ENCODE measurements at regions not wholly inside any gene's neighbourhood (a gene's known extent, or its start where the extent isn't known, plus 50 kb on each side); places are given as distances from the start of the nearest gene placed in this dataset.
"Not testable (repeated sequence)": the region's sequence is repeated elsewhere in the genome, so short reads cannot be mapped to it uniquely, and the experiment has no call there.

GRCh38 chr15:69617144-69617543, 164.5 kb downstream of the RPLP1 start:
- BruUV-seq (replicated peaks); ATAC-seq; H3K4me1 ChIP-seq (ENCODE audit: control insufficient read depth, insufficient read depth, low read length); intact Hi-C loops (cut with micrococcal nuclease; ENCODE audit: unreplicated experiment); H3K4me3 ChIP-seq (ENCODE audit: low read depth in 2 of 2, low read length in 2 of 2); DNase-seq (ENCODE audit: low read depth, low spot score); H3K27me3 ChIP-seq (ENCODE audit: control insufficient read depth, insufficient read depth, low read length); CTCF ChIA-PET; POLR2A ChIA-PET; H3K36me3 ChIP-seq (ENCODE audit: control insufficient read depth, insufficient read depth, low read length); H3K9me3 ChIP-seq (ENCODE audit: control insufficient read depth, insufficient read depth, low read depth, low read length); in situ Hi-C loops (cut with HindIII; ENCODE audit: low pct_unique_long_range_greater_than_20kb, low sequenced_read_pairs); H3K27ac ChIP-seq (ENCODE audit: low read length): not testable (repeated sequence)

- H3K4me1 ChIP-seq (ENCODE audit: control insufficient read depth, insufficient read depth, low read length), result no peaks in the 10 kb centered on the region
- TF ChIP-seq REST (IDR thresholded peaks at IDR 0.05; ENCODE audit: insufficient read depth in 1 of 2, low read depth in 2 of 2, low read length in 1 of 2) (no peak), POLR2AphosphoS5 (IDR thresholded peaks at IDR 0.05; ENCODE audit: low read depth, low read length) (no peak), TCF7L2 (IDR thresholded peaks at IDR 0.05; ENCODE audit: low read depth, low read length) (no peak), CTCF (IDR thresholded peaks at IDR 0.05) (no peak), SIN3A (IDR thresholded peaks at IDR 0.05; ENCODE audit: borderline replicate concordance, insufficient read depth, low read depth, low read length) (no peak)
- DNase-seq (ENCODE audit: low read depth, low spot score), result no peak
- H3K36me3 ChIP-seq (ENCODE audit: control insufficient read depth, insufficient read depth, low read length), result no peaks in the 10 kb centered on the region
- POLR2A ChIA-PET, result no interaction called here
- CTCF ChIA-PET, result interaction anchor here (0.6 kb wide), 1 partner anchor 1317 kb away, joined by 3 read pairs; no protein-coding TSS in a partner anchor
- in situ Hi-C loops (cut with HindIII; ENCODE audit: low pct_unique_long_range_greater_than_20kb, low sequenced_read_pairs) (no loop called here), intact Hi-C loops (cut with micrococcal nuclease; ENCODE audit: unreplicated experiment) (no loop called here)
- H3K27ac ChIP-seq (ENCODE audit: low read length), result no peak overlapping the region
- no TSS peak for BruUV-seq (replicated peaks)
- no peak overlapping the region for H3K4me3 ChIP-seq (ENCODE audit: low read depth in 2 of 2, low read length in 2 of 2)
- no peak for ATAC-seq
- H3K27me3 ChIP-seq (ENCODE audit: control insufficient read depth, insufficient read depth, low read length), result no peaks in the 10 kb centered on the region; the same call in 1 of the 2 replicates
- no peaks in the 10 kb centered on the region for H3K9me3 ChIP-seq (ENCODE audit: control insufficient read depth, insufficient read depth, low read depth, low read length)
Measured at GRCh38 chr15:69623392-69624154, 171.0 kb downstream of the RPLP1 start.

GRCh38 chr15:69624155-69624520, 171.5 kb downstream of the RPLP1 start:
- no peak for DNase-seq (ENCODE audit: low read depth, low spot score)
- POLR2A ChIA-PET, result no interaction called here
- H3K9me3 ChIP-seq (ENCODE audit: control insufficient read depth, insufficient read depth, low read depth, low read length), result no peaks in the 10 kb centered on the region
- H3K4me3 ChIP-seq (ENCODE audit: low read depth in 2 of 2, low read length in 2 of 2), result no peak overlapping the region
- H3K27ac ChIP-seq (ENCODE audit: low read length), result no peak overlapping the region
- TF ChIP-seq REST (IDR thresholded peaks at IDR 0.05; ENCODE audit: insufficient read depth in 1 of 2, low read depth in 2 of 2, low read length in 1 of 2) (no peak), TCF7L2 (IDR thresholded peaks at IDR 0.05; ENCODE audit: low read depth, low read length) (no peak), SIN3A (IDR thresholded peaks at IDR 0.05; ENCODE audit: borderline replicate concordance, insufficient read depth, low read depth, low read length) (no peak), POLR2AphosphoS5 (IDR thresholded peaks at IDR 0.05; ENCODE audit: low read depth, low read length) (no peak)
- in situ Hi-C loops (cut with HindIII; ENCODE audit: low pct_unique_long_range_greater_than_20kb, low sequenced_read_pairs) (no loop called here), intact Hi-C loops (cut with micrococcal nuclease; ENCODE audit: unreplicated experiment) (no loop called here)
- BruUV-seq (replicated peaks), result no TSS peak
- no peaks in the 10 kb centered on the region; the same call in 1 of the 2 replicates for H3K27me3 ChIP-seq (ENCODE audit: control insufficient read depth, insufficient read depth, low read length)
- CTCF ChIA-PET, result interaction anchor here (0.6 kb wide), 1 partner anchor 1318 kb away, joined by 3 read pairs; no protein-coding TSS in a partner anchor
- no peaks in the 10 kb centered on the region for H3K4me1 ChIP-seq (ENCODE audit: control insufficient read depth, insufficient read depth, low read length)
- ATAC-seq, result no peak
- no peaks in the 10 kb centered on the region for H3K36me3 ChIP-seq (ENCODE audit: control insufficient read depth, insufficient read depth, low read length)
